Erythroblast (primary cell): ENCODE measurements at regions not wholly inside any gene's neighbourhood (a gene's known extent, or its start where the extent isn't known, plus 50 kb on each side); places are given as distances from the start of the nearest gene placed in this dataset.

Experiments
- GATA1 ChIP-seq: IDR thresholded peaks from 2 replicates; pipeline ENCODE4 v1.6.1; 2011; ENCODE audit warnings: low read depth, mild to moderate bottlenecking, control low read depth, low read length, moderate library complexity
- POLR2A ChIP-seq: IDR thresholded peaks from 2 replicates; pipeline ENCODE4 v1.6.1; 2011; ENCODE audit warnings: mild to moderate bottlenecking, low read length

DNA sequence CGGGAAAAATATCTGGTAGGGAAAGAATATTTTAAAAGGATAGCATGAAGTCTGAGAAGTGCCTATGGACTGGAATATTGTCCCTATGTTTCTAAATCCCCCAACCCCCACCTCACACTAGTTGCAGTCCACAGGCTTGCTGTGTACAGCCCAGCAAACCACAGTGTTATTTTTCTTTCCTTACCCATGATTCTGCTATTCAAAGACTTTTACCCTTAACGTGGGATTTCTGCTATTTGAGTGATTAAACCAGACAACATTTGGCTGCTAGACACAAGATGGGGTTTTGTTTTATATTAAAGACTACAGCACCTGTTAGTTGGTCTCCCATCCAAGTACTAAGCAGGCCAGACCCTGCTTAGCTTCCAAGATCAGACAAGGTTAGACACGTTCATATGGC, 120.5 kb upstream of the MYO3A start:
- TF ChIP-seq POLR2A (no peak), GATA1 (no peak)
